ENCODE measurements at regions not wholly inside any gene's neighbourhood (a gene's known extent, or its start where the extent isn't known, plus 50 kb on each side); places are given as distances from the start of the nearest gene placed in this dataset.

- Mint-ChIP-seq H3K4me3 (no peak overlapping the region), H3K27ac (no peak overlapping the region), H3K9me3 (no peaks in the 10 kb centered on the region), H3K4me1 (peaks cover 21 to 50% of the 10 kb centered on the region in 2 donors), H3K36me3 (peaks cover 6% of the 10 kb centered on the region), H3K27me3 (ENCODE audit: low read depth in 2 of 2) (no peaks in the 10 kb centered on the region)
- Histone ChIP-seq H3K27me3 (ENCODE audit: control insufficient read depth, insufficient read depth, low read length) (no peaks in the 10 kb centered on the region), H3K27ac (ENCODE audit: low read length) (no peak overlapping the region), H3K4me1 (ENCODE audit: control insufficient read depth, insufficient read depth, low read length) (peaks cover 30% of the 10 kb centered on the region), H3K9me3 (ENCODE audit: control insufficient read depth, insufficient read depth, low read length) (no peaks in the 10 kb centered on the region), H3K4me3 (ENCODE audit: low read length) (no peak overlapping the region), H3K36me3 (ENCODE audit: control insufficient read depth, insufficient read depth, low read length) (peaks cover 12% of the 10 kb centered on the region)
- peak in 1 of 2 donors; percentile 29 for DNase-seq
- peak in 2 of 3 donors; percentile 10 to 46 for ATAC-seq
- TF ChIP-seq CTCF (IDR thresholded peaks at IDR 0.05), result no peak
- 74% methylated on average over 36 of the region's 36 CpGs for WGBS (ENCODE audit: insufficient coverage)
- intact Hi-C loops (cut with micrococcal nuclease), result no loop called here
Measured at GRCh38 chr12:124437617-124438436, 129.6 kb downstream of the NCOR2 start.

DNA sequence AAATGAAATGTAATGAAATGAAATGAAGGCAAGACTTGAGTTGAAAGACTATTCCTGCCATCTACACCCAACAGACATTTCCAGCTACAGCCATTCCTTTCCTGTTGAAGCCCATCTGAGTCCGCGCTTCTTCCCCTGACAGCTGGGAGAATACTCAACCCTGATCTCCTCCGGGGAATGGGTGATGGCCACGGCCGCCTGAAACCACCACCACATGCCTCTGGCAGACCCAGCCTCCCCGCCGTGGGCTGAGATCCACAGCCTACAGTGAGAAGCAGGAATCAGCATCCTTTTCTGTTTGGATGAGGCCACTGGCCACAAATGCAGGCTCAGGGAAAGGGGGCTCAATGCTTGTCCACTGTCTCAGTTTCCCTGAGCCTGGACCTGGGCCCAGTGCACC lies 130.3 kb downstream of the NCOR2 start:
- no peak overlapping the region for H3K27ac Mint-ChIP-seq
- Histone ChIP-seq H3K36me3 (ENCODE audit: control insufficient read depth, insufficient read depth, low read length) (peaks cover 8% of the 10 kb centered on the region), H3K4me3 (ENCODE audit: low read length) (no peak overlapping the region), H3K27me3 (ENCODE audit: control insufficient read depth, insufficient read depth, low read length) (no peaks in the 10 kb centered on the region), H3K27ac (ENCODE audit: low read length) (no peak overlapping the region), H3K4me1 (ENCODE audit: control insufficient read depth, insufficient read depth, low read length) (peaks cover 37% of the 10 kb centered on the region), H3K9me3 (ENCODE audit: control insufficient read depth, insufficient read depth, low read length) (no peaks in the 10 kb centered on the region)
- H3K27me3 Mint-ChIP-seq (ENCODE audit: low read depth in 2 of 2), result no peaks in the 10 kb centered on the region
- TF ChIP-seq CTCF (IDR thresholded peaks at IDR 0.05), result no peak
- H3K36me3 Mint-ChIP-seq, result no peaks in the 10 kb centered on the region
- WGBS (ENCODE audit: insufficient coverage), result 94% methylated on average over 7 of the region's 7 CpGs
- H3K4me1 Mint-ChIP-seq, result peaks cover 19 to 49% of the 10 kb centered on the region in 2 donors
- no peaks in the 10 kb centered on the region for H3K9me3 Mint-ChIP-seq
- no peak for ATAC-seq
- DNase-seq, result no peak
- intact Hi-C loops (cut with micrococcal nuclease), result no loop called here
- H3K4me3 Mint-ChIP-seq, result no peak overlapping the region

- H3K4me3 Mint-ChIP-seq, result no peak overlapping the region
- H3K36me3 ChIP-seq (ENCODE audit: control insufficient read depth, insufficient read depth, low read length), result peaks cover 3% of the 10 kb centered on the region
Measured at GRCh38 chr12:124436366-124436765, 131.0 kb downstream of the NCOR2 start.

More at GRCh38 chr12:124436366-124436765, 131.0 kb downstream of the NCOR2 start:
- Histone ChIP-seq H3K27me3 (ENCODE audit: control insufficient read depth, insufficient read depth, low read length) (no peaks in the 10 kb centered on the region), H3K27ac (ENCODE audit: low read length) (no peak overlapping the region), H3K4me3 (ENCODE audit: low read length) (no peak overlapping the region), H3K9me3 (ENCODE audit: control insufficient read depth, insufficient read depth, low read length) (no peaks in the 10 kb centered on the region), H3K4me1 (ENCODE audit: control insufficient read depth, insufficient read depth, low read length) (peaks cover 42% of the 10 kb centered on the region)
- H3K27ac Mint-ChIP-seq, result peak overlapping the region in 1 of 2 donors; percentile 64
- intact Hi-C loops (cut with micrococcal nuclease), result no loop called here
- H3K36me3 Mint-ChIP-seq, result no peaks in the 10 kb centered on the region
- no peak for ATAC-seq
- TF ChIP-seq CTCF (IDR thresholded peaks at IDR 0.05), result no peak
- peaks cover 17 to 55% of the 10 kb centered on the region in 2 donors for H3K4me1 Mint-ChIP-seq
- no peaks in the 10 kb centered on the region for H3K27me3 Mint-ChIP-seq (ENCODE audit: low read depth in 2 of 2)
- no peaks in the 10 kb centered on the region for H3K9me3 Mint-ChIP-seq
- 93% methylated on average over 8 of the region's 8 CpGs for WGBS (ENCODE audit: insufficient coverage)
- DNase-seq, result no peak
